ENCODE measurements at regions not wholly inside any gene's neighbourhood (a gene's known extent, or its start where the extent isn't known, plus 50 kb on each side); places are given as distances from the start of the nearest gene placed in this dataset.

- Mint-ChIP-seq H3K27me3 (no peaks in the 10 kb centered on the region), H3K27ac (no peak overlapping the region), H3K9me3 (no peaks in the 10 kb centered on the region), H3K4me3 (no peak overlapping the region), H3K36me3 (ENCODE audit: low read depth) (no peaks in the 10 kb centered on the region), H3K4me1 (no peaks in the 10 kb centered on the region)
- DNase-seq = no peak
- intact Hi-C loops (cut with micrococcal nuclease) = no loop called here
Observed at GRCh38 chr17:73791121-73791520, 146.9 kb upstream of the SDK2 start.

GRCh38 chr17:73791631-73792030, 147.4 kb upstream of the SDK2 start:
- H3K27me3 Mint-ChIP-seq = no peaks in the 10 kb centered on the region
- H3K9me3 Mint-ChIP-seq = no peaks in the 10 kb centered on the region
- no peak overlapping the region for H3K27ac Mint-ChIP-seq
- intact Hi-C loops (cut with micrococcal nuclease) = no loop called here
- no peak for DNase-seq
- H3K4me3 Mint-ChIP-seq = no peak overlapping the region
- H3K4me1 Mint-ChIP-seq = no peaks in the 10 kb centered on the region
- H3K36me3 Mint-ChIP-seq (ENCODE audit: low read depth) = no peaks in the 10 kb centered on the region

- Mint-ChIP-seq H3K4me1 (no peaks in the 10 kb centered on the region), H3K27ac (no peak overlapping the region)
Observed at GRCh38 chr17:73792994-73793393, 148.7 kb upstream of the SDK2 start.

GRCh38 chr17:73794336-73794735, 150.1 kb upstream of the SDK2 start:
- DNase-seq = no peak
- no peaks in the 10 kb centered on the region for H3K9me3 Mint-ChIP-seq
- H3K27me3 Mint-ChIP-seq = no peaks in the 10 kb centered on the region
- H3K36me3 Mint-ChIP-seq (ENCODE audit: low read depth) = no peaks in the 10 kb centered on the region
- intact Hi-C loops (cut with micrococcal nuclease) = no loop called here
- H3K4me1 Mint-ChIP-seq = no peaks in the 10 kb centered on the region
- H3K4me3 Mint-ChIP-seq = no peak overlapping the region
- H3K27ac Mint-ChIP-seq = no peak overlapping the region

More at GRCh38 chr17:73792994-73793393, 148.7 kb upstream of the SDK2 start:
- Mint-ChIP-seq H3K4me3 (no peak overlapping the region), H3K27me3 (no peaks in the 10 kb centered on the region), H3K9me3 (no peaks in the 10 kb centered on the region), H3K36me3 (ENCODE audit: low read depth) (no peaks in the 10 kb centered on the region)
- intact Hi-C loops (cut with micrococcal nuclease) = no loop called here
- DNase-seq = no peak

- H3K27ac Mint-ChIP-seq = no peak overlapping the region
- H3K36me3 Mint-ChIP-seq (ENCODE audit: low read depth) = no peaks in the 10 kb centered on the region
- H3K9me3 Mint-ChIP-seq = no peaks in the 10 kb centered on the region
- intact Hi-C loops (cut with micrococcal nuclease) = no loop called here
- no peak for DNase-seq
- H3K4me1 Mint-ChIP-seq = no peaks in the 10 kb centered on the region
- no peaks in the 10 kb centered on the region for H3K27me3 Mint-ChIP-seq
- no peak overlapping the region for H3K4me3 Mint-ChIP-seq
Observed at GRCh38 chr17:73795730-73796129, 151.5 kb upstream of the SDK2 start.

GRCh38 chr17:73797594-73798110, 153.4 kb upstream of the SDK2 start:
- DNase-seq = no peak
- Mint-ChIP-seq H3K36me3 (ENCODE audit: low read depth) (no peaks in the 10 kb centered on the region), H3K4me1 (no peaks in the 10 kb centered on the region), H3K27ac (no peak overlapping the region), H3K9me3 (peaks cover under 1% of the 10 kb centered on the region), H3K27me3 (no peaks in the 10 kb centered on the region), H3K4me3 (no peak overlapping the region)
- intact Hi-C loops (cut with micrococcal nuclease) = no loop called here

GRCh38 chr17:73798111-73798748, 154.0 kb upstream of the SDK2 start:
- intact Hi-C loops (cut with micrococcal nuclease) = no loop called here
- DNase-seq = no peak
- Mint-ChIP-seq H3K4me3 (no peak overlapping the region), H3K36me3 (ENCODE audit: low read depth) (no peaks in the 10 kb centered on the region), H3K4me1 (no peaks in the 10 kb centered on the region), H3K9me3 (peaks cover 5% of the 10 kb centered on the region), H3K27ac (no peak overlapping the region), H3K27me3 (no peaks in the 10 kb centered on the region)

GRCh38 chr17:73799096-73799495, 154.9 kb upstream of the SDK2 start:
- Mint-ChIP-seq H3K9me3 (peaks cover 5% of the 10 kb centered on the region), H3K36me3 (ENCODE audit: low read depth) (no peaks in the 10 kb centered on the region), H3K27me3 (no peaks in the 10 kb centered on the region), H3K27ac (no peak overlapping the region), H3K4me1 (no peaks in the 10 kb centered on the region), H3K4me3 (no peak overlapping the region)
- DNase-seq = no peak
- intact Hi-C loops (cut with micrococcal nuclease) = no loop called here

GRCh38 chr17:73799781-73800627, 155.8 kb upstream of the SDK2 start:
- Mint-ChIP-seq H3K4me3 (no peak overlapping the region), H3K9me3 (peaks cover 5% of the 10 kb centered on the region), H3K27me3 (no peaks in the 10 kb centered on the region), H3K36me3 (ENCODE audit: low read depth) (no peaks in the 10 kb centered on the region), H3K27ac (no peak overlapping the region), H3K4me1 (no peaks in the 10 kb centered on the region)
- intact Hi-C loops (cut with micrococcal nuclease) = no loop called here
- no peak for DNase-seq

GRCh38 chr17:73800893-73801292, 156.6 kb upstream of the SDK2 start:
- Mint-ChIP-seq H3K27me3 (no peaks in the 10 kb centered on the region), H3K36me3 (ENCODE audit: low read depth) (no peaks in the 10 kb centered on the region), H3K9me3 (peaks cover 5% of the 10 kb centered on the region), H3K4me1 (no peaks in the 10 kb centered on the region), H3K27ac (no peak overlapping the region), H3K4me3 (no peak overlapping the region)
- intact Hi-C loops (cut with micrococcal nuclease) = no loop called here
- no peak for DNase-seq

- Mint-ChIP-seq H3K27ac (no peak overlapping the region), H3K27me3 (no peaks in the 10 kb centered on the region), H3K9me3 (peaks cover 5% of the 10 kb centered on the region), H3K36me3 (ENCODE audit: low read depth) (no peaks in the 10 kb centered on the region), H3K4me1 (no peaks in the 10 kb centered on the region), H3K4me3 (no peak overlapping the region)
- intact Hi-C loops (cut with micrococcal nuclease) = no loop called here
- DNase-seq = no peak
Observed at GRCh38 chr17:73801455-73802100, 157.3 kb upstream of the SDK2 start.

GRCh38 chr17:73802314-73802713, 158.1 kb upstream of the SDK2 start:
- no peak overlapping the region for H3K27ac Mint-ChIP-seq

GRCh38 chr17:73802871-73803270, 158.6 kb upstream of the SDK2 start:
- DNase-seq = no peak
- intact Hi-C loops (cut with micrococcal nuclease) = no loop called here
- H3K27ac Mint-ChIP-seq = no peak overlapping the region
- peaks cover 5% of the 10 kb centered on the region for H3K9me3 Mint-ChIP-seq
- no peaks in the 10 kb centered on the region for H3K4me1 Mint-ChIP-seq
- H3K36me3 Mint-ChIP-seq (ENCODE audit: low read depth) = no peaks in the 10 kb centered on the region
- H3K27me3 Mint-ChIP-seq = no peaks in the 10 kb centered on the region
- no peak overlapping the region for H3K4me3 Mint-ChIP-seq

More at GRCh38 chr17:73802314-73802713, 158.1 kb upstream of the SDK2 start:
- Mint-ChIP-seq H3K4me1 (no peaks in the 10 kb centered on the region), H3K27me3 (no peaks in the 10 kb centered on the region), H3K4me3 (no peak overlapping the region), H3K36me3 (ENCODE audit: low read depth) (no peaks in the 10 kb centered on the region), H3K9me3 (peaks cover 5% of the 10 kb centered on the region)
- intact Hi-C loops (cut with micrococcal nuclease) = no loop called here
- DNase-seq = no peak

- H3K4me3 Mint-ChIP-seq = no peak overlapping the region
- H3K36me3 Mint-ChIP-seq (ENCODE audit: low read depth) = no peaks in the 10 kb centered on the region
- no peak for DNase-seq
- no peaks in the 10 kb centered on the region for H3K4me1 Mint-ChIP-seq
- no peaks in the 10 kb centered on the region for H3K27me3 Mint-ChIP-seq
- peaks cover 5% of the 10 kb centered on the region for H3K9me3 Mint-ChIP-seq
- intact Hi-C loops (cut with micrococcal nuclease) = no loop called here
- H3K27ac Mint-ChIP-seq = no peak overlapping the region
Observed at GRCh38 chr17:73803964-73804435, 159.8 kb upstream of the SDK2 start.

All from activated CD4-positive, alpha-beta T cell treated with anti-CD3 and anti-CD28 coated beads, Interleukin-2, amount 10 ng/mL, durations not matched to agents 24 days and 14 days (primary cell).